ENCODE measurements at regions not wholly inside any gene's neighbourhood (a gene's known extent, or its start where the extent isn't known, plus 50 kb on each side); places are given as distances from the start of the nearest gene placed in this dataset.

GRCh38 chr10:31209478-31209877 is 109.5 kb upstream of the ZEB1 start:
- H3K4me1 ChIP-seq, result peaks cover 0 to 16% (median 5%) of the 10 kb centered on the region in 12 donors
- no peak overlapping the region for H3K27ac ChIP-seq
- H3K36me3 ChIP-seq, result no peaks in the 10 kb centered on the region
- H3K27me3 ChIP-seq, result no peaks in the 10 kb centered on the region
- no peaks in the 10 kb centered on the region for H3K9me3 ChIP-seq
- DNase-seq (no peak), ATAC-seq (peak in 3 of 4 donors; percentile 31 to 57 (median 52))
- intact Hi-C loops (cut with DNase I), result no loop called here
- TF ChIP-seq CTCF (IDR thresholded peaks at IDR 0.05) (no peak), POLR2A (IDR thresholded peaks at IDR 0.05) (no peak)
- H3K4me3 ChIP-seq, result no peak overlapping the region
- 35 to 54% (median 46%) methylated on average over 7 of the region's 7 CpGs for WGBS, 4 donors

- DNase-seq (no peak), ATAC-seq (no peak)
- Histone ChIP-seq H3K4me3 (no peak overlapping the region), H3K27me3 (no peaks in the 10 kb centered on the region), H3K4me1 (peaks cover 0 to 12% (median 3%) of the 10 kb centered on the region in 12 donors), H3K9me3 (no peaks in the 10 kb centered on the region), H3K27ac (no peak overlapping the region), H3K36me3 (no peaks in the 10 kb centered on the region)
- intact Hi-C loops (cut with DNase I), result no loop called here
- 96 to 98% (median 97%) methylated on average over 7 of the region's 7 CpGs for WGBS, 4 donors
- TF ChIP-seq CTCF (IDR thresholded peaks at IDR 0.05) (no peak), POLR2A (IDR thresholded peaks at IDR 0.05) (no peak)
These were observed 108.8 kb upstream of the ZEB1 start for GRCh38 chr10:31210190-31210589.

GRCh38 chr10:31213959-31214358 is 105.1 kb upstream of the ZEB1 start:
- Histone ChIP-seq H3K9me3 (no peaks in the 10 kb centered on the region), H3K27ac (no peak overlapping the region), H3K27me3 (no peaks in the 10 kb centered on the region), H3K36me3 (no peaks in the 10 kb centered on the region), H3K4me1 (peaks cover 0 to 12% (median 4%) of the 10 kb centered on the region in 12 donors), H3K4me3 (no peak overlapping the region)
- DNase-seq (no peak), ATAC-seq (no peak)
- TF ChIP-seq CTCF (IDR thresholded peaks at IDR 0.05), result no peak
- TF ChIP-seq POLR2A (IDR thresholded peaks at IDR 0.05), result no peak
- intact Hi-C loops (cut with DNase I), result no loop called here
- 70 to 86% (median 80%) methylated on average over 1 of the region's 1 CpG for WGBS, 4 donors

GRCh38 chr10:31215052-31215451 is 104.0 kb upstream of the ZEB1 start:
- WGBS, 4 donors, result 89 to 98% (median 93%) methylated on average over 2 of the region's 2 CpGs
- H3K4me3 ChIP-seq, result no peak overlapping the region
- intact Hi-C loops (cut with DNase I), result no loop called here
- TF ChIP-seq CTCF (IDR thresholded peaks at IDR 0.05) (no peak), POLR2A (IDR thresholded peaks at IDR 0.05) (no peak)
- no peaks in the 10 kb centered on the region for H3K9me3 ChIP-seq
- H3K4me1 ChIP-seq, result peaks cover 0 to 8% (median 0%) of the 10 kb centered on the region in 12 donors
- H3K36me3 ChIP-seq, result no peaks in the 10 kb centered on the region
- DNase-seq (no peak), ATAC-seq (peak in 1 of 4 donors; percentile 26)
- H3K27me3 ChIP-seq, result no peaks in the 10 kb centered on the region
- H3K27ac ChIP-seq, result no peak overlapping the region

Measured in heart left ventricle (tissue), 16 donors.